GM19468 (cell line): ENCODE measurements at regions not wholly inside any gene's neighbourhood (a gene's known extent, or its start where the extent isn't known, plus 50 kb on each side); places are given as distances from the start of the nearest gene placed in this dataset.
"Not testable (repeated sequence)": the region's sequence is repeated elsewhere in the genome, so short reads cannot be mapped to it uniquely, and the experiment has no call there.

Source experiments
- ATAC-seq: cut with Tn5 transposase; IDR thresholded peaks from one replicate; pipeline ENCODE4 v1.9.1; 2021; ENCODE audit warnings: mild to moderate bottlenecking, moderate library complexity, moderate number of reproducible peaks; ENCODE audit not compliant: unreplicated experiment; ENCODE audit errors: extremely low read depth

DNA sequence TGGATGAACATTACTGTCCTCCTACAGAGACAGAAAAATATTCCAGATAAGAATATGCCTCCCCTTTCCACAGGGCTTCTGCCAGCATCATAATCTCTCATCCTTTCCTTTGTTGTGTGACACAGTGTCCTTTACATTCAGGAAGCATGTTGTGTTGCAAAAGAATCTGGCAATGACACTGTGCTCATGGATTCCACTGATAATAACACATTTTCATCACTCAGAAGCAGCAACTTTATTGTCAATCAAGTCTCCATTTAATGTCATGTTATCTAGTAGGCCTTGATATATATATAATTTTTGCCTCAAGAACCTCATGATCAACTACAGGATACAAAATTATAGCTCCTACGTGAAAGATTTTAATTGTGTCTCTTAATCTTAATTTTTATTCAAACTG lies 833.9 kb downstream of the FSTL5 start:
- no peak for ATAC-seq

DNA sequence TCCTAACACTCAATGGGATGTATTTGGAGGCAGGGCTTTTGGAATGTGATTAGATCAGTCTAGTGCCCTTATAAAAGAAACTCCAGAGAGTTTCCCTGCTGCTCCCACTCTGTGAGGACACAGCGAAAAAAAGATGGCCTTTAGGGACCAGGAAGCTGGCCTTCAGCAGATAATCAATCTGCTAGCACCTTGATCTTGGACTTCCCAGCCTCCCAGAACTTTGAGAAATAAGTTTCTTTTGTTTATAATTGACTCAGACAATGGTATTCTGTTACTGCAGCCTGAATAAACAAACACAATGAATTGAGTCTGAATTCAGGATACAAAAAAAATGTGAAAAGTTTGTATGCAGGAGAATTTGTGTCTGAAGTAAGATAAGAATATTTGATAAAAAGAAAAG lies 842.1 kb downstream of the FSTL5 start:
- ATAC-seq = no peak

DNA sequence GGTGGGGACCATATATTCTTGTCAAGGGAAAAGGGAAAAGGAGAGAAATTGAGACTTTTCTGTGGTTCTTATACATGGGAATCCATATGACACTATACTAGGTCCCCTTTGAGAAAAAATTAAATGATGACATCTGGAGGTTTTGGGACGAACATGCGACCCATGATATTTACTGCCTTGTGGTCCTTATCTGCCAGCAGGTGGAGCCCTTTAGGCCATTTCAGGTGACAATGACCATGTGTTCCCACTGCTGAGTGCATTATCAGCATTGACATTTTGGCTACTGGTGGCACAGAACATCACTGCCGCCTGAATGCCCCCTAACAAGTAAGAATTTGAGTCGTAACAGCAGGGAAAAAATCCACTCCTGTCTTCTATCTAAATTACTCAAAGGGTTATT lies 843.4 kb downstream of the FSTL5 start:
- ATAC-seq = no peak

DNA sequence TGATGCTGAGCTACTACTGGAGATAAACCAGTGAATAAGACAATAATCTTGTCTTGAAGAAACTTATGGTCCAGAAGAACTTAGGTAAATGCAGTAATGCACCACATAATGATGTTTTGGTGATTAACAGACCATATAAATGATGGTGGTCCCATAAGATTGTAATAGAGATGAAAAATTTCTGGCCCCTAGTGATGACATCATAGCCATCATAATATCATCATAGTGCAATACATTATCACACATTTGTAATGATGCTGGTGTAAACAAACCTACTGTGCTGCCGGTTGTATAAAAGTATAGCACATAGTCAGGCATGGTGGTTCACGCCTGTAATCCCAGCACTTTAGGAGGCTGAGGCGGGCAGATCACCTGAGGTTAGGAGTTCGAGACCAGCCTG lies 846.8 kb downstream of the FSTL5 start:
- no peak for ATAC-seq

DNA sequence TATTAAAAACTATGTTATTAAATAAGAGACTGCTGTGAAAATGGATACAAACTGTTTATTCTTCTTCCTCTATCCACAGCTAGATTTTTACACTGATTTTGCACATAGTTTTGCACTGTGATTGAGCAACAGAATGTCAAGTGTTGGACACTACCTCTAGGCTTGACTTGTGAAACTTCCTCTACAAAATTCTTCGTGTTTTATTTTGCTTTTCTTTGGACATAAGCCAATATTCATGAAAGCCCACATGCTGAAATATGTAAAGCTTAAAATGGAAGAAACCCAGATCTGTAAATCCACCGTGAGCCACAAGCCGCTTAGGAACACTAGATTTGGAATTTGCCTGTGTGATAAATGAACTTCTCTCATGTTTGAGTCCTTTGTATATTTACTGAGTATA lies 849.4 kb downstream of the FSTL5 start:
- ATAC-seq = no peak

DNA sequence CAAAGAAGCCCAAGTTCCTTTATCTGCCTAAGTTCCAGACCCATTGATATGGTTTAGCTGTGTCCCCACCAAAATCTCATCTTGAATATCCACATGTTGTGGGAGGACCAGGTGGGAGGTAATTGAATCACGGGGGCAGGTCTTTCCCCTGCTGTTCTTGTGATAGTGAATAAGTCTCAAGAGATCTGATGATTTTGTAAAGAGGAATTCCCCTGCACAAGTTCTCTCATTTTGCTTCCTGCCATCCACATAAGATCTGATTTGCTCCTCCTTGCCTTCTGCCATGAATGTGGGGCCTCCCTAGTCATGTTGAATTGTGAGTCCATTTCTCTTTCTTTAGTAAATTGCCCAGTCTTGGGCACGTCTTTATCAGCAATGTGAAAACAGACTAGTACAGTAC lies 860.2 kb downstream of the FSTL5 start:
- no peak for ATAC-seq

DNA sequence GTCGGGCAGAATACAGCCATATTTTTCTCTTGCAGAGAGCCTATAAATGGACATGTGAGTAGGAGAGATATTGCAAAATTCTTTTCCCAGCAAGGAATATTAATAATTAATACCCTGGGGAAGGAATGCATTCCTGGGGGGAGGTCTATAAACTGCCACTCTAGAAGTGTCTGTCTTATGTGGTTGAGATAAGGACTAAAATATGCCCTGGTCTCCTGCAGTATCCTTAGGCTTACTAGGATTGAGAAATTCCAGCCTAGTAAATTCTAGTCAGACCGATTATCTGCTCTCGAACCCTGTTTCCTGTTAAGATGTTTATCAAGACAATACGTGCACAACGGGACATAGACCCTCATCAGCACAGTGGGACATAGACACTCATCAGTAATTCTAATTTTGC lies 872.6 kb downstream of the FSTL5 start:
- no peak for ATAC-seq

DNA sequence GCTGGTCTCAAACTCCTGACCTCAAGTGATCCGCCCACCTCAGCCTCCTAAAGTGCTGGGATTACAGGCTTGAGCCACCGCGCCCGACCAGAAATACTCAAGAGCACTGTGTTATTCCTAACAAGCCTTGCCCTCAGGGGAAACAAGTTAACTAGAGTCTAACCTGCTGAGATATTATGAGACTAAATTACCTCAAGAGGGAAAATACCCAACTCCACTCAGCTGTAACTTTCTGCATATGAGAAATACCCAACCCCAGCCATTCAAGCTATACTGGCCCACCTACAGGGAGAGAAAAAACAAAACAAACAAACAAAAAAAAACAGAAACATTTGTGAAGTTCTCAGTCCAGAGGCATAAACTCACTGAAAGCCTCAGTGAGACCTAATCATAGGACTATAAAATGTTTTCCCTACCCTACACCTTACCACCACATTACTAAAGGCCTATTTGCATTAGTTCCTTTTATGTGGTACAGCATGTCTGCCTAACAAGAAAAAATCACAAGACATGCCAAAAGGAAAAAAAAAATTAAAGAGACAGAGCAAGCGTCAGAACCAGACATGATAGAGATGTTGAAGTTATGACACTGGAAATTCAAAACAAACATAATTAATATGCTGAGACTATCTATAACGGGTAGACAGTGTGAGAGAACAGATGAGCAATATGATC lies 876.0 kb downstream of the FSTL5 start:
- no peak for ATAC-seq

DNA sequence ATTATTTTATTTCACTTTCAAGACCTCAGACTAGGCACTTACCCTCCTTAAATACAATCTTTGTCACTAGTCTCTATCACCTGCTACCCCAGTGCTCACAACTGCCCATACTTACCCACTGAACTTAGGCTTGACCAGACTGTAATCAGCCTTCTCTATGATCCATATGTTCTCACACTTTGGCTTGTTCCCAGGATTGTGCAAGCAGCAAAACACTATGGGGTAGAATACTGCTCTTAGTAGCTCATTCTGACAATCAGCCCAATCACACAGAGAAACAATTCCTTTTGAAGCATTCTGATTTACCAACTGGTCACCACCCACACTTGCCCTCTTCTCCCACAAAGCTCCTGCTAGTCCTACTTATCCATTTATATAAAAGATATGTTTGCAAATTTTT lies 878.3 kb downstream of the FSTL5 start:
- ATAC-seq = no peak

DNA sequence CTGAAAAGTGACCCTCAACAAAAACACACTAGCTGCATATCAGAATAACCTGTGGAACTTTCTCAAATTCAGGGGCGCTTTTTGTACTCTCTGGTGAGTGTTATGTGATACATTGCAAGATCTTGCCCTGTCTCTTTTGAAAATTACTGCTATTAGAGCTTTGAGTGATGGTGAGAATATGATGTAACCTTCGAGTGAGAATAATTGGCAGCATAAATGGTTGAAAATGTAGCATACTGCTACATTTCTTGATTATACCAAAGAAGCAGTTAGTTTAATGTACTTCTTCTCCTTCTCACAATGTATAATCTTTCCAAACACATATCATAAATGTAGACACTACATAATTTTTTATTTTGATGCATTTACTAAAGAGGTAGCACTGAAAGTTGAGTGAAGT lies 882.9 kb downstream of the FSTL5 start:
- ATAC-seq = no peak

DNA sequence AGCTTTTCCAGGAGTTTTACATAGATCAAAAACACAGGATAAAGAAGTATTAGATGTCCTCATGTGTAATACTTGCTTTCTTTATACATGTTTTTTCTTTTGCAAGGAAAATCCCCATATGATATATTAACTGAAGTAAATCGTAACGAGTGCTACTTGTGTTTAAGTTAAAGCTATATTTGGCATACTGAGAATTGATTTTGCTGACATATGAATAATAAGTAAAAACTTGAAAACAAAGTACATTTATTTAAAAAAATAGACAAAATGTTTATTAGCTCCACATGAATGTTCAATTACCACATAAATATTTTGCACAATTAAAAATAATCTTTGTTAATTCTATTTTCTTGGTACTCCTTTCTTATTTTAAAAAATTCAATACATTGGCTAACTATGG lies 884.7 kb downstream of the FSTL5 start:
- no peak for ATAC-seq

DNA sequence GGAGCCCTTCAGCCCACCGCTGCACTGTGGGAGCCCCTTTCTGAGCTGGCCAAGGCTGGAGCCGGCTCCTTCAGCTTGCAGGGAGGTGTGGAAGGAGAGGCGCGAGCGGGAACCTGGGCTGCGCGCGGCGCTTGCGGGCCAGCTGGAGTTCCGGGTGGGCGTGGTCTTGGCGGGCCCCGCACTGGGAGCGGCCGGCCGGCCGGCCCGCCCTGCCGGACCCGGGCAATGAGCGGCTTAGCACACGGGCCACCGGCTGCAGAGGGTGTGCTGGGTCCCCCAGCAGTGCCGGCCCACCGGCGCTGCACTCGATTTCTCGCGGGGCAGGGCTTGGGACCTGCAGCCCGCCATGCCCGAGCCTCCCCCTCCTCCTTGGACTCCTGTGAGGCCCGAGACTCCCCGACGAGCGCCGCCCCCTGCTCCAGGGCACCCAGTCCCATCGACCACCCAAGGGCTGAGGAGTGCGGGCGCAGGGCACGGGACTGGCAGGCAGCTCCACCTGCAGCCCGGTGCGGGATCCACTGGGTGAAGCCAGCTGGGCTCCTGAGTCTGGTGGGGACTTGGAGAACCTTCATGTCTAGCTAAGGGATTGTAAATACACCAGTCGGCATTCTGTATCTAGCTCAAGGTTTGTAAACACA lies 886.5 kb downstream of the FSTL5 start:
- ATAC-seq = not testable (repeated sequence)

DNA sequence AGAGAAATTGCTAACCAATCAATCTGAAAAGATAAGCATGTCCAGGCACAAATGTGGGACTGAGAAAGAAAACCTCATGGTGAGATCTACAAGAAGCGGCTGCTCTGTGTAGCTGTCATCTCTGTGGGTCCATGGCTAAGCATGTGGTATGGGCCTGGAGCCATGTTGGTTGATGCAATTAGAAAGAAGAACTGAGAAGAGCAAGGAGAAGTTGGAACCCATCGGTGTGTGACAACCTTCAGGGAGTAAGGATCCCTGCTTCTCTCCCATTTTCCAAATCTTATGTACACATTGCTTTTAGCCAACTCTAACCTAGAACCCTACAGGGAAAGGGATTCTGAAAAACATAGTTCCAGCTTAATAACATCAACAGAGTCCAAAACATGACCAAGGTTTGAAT lies 890.2 kb downstream of the FSTL5 start:
- no peak for ATAC-seq

DNA sequence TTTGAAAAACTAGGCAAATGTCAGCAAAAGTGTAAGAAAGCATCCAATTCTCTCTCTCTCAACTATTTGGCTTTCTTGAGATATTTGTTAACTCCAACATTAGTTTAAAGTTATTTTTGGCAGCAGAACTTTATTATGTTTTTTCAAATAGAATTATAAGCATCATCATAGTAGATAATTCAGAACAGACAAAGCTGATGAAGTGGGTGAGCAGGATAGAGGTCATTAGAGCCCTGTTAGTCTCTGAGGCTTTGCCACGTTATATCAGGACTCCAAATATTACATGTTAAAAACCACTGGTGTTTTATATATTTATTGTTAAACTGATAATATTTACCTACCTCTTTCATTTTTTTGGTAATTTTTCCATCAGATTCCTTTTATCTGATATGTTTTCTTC lies 903.0 kb downstream of the FSTL5 start:
- no peak for ATAC-seq

DNA sequence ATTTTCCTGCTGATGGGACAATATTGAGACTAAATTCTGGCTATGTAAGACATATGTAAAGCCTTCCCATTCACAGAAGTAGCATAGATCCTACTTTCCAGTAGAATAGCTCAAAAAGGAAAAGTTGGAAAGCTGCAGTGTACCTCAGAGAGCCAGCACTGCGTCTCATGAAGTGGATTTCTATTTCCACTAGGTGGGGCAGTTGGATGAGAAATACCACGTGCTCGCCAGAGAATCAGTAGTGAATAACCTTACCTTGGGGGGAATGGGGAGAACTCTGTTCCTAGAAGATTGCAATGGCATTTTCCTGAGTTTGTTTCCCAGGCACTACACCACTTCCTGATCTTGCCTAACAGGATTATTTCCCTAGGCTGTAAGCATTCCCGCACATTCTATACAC lies 907.1 kb downstream of the FSTL5 start:
- ATAC-seq = no peak

DNA sequence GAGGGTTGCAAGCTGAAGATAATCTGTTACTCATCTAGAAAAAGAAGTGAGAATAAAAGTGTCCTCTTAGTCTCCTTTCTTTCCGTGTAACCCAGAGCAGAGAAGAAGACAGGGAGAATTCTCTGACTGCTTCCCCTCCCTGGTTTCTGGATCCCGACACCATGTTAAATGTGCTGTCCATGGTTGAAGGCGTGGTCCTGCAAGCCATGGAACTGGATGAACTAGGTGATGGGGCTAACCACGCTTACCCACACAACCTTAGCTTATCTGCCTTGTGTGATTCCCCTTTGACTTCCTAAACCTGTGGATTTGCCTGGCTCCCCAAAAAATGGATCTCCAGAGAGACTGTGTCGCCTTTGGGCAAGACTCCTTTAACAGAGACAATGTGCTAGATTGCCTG lies 907.6 kb downstream of the FSTL5 start:
- no peak for ATAC-seq

DNA sequence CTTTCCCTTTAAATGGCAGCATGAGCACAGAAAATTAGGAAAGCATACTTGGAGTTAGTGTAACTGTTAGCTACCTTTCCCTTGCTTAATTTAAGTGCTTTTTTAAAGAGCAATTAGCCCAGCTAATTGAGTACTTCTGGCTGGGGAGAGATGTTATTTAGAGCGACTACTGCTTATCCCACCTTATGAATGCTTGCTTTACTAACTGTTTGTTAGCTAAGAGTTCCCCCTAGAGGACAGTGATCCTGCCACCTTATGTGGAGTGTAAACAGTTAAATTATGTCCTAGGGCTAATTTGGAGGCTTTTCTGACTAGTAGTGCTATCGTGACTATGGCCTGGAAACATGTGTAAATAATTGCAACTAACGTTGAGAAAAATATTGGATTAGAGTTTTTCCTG lies 909.4 kb downstream of the FSTL5 start:
- no peak for ATAC-seq

DNA sequence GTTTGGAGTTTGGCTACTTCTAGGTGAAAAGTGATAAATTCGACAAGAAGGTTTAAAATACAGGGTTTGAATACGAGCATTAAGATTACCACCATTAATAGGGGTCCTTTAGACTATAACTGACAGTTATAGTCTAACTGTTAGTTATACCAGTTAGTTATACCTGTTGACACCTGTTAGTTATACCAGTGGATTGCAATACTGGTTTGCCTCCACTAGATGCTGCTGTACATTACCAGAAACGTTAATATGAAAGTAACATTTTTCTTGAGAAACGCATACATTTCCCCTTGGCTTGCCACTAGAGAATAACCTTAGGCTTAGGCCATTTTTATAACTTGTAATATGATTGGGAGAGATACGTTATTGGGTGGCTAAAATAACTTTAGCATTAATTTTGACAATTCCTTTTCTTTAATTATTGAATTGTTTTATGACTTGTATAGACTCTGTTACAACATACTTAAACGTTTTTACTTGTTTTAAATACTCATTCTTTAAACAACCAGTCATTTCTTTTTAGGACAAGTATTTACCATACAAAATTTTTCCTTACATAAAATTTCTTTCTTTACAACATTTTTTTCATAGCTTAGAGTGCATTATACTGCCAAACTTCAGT lies 911.2 kb downstream of the FSTL5 start:
- peak; percentile 56 for ATAC-seq

DNA sequence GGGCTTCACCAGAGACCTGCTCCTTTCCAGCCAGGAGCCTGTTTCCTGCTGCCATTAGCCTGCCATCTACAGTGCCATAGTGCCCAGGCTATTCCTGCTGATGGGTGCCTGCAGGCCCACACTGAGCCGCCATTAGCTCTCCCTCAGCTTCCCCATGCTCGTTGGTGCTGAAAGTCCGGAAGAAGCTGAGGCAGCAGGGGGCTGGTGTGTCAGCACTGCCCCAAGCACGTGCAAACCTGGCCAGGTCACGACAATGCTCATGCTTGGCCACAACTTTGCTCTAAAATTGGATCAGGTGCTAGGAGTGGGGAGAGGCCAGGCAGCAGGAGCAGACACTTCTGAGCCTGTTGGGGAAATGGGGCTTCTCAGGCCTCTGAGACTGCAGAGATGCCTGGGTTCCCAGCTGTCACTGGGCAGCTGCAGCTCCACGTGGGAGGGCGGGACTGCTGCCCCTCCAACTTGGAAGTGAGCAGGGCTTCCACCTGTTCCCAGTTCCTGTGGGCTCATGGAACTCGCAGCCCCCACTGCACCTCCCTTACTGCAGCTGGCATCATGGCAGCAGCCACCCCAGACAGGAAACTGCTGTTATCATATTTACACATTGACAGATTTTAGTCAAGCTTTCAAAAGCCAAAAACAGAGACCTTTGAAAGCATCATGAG lies 913.9 kb downstream of the FSTL5 start:
- ATAC-seq = no peak

DNA sequence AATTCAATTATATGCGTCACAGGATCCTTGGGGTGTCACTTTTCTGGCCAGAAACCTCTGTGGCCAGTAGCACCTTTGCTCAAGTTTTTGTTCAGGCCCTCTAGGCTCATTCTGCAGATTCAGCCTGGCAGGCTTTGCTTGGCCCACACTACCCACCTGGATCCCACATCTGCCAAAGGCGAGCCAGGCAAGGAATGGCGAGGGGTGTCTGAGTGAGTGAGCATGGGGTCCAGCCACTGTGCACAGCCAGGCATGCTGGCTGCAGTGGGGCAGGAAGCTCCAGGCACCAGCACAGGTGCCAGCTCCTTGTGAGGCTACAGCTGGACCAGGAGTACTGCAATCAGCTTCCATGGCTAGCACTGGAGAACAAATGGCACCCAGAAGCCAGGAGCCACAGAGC lies 914.9 kb downstream of the FSTL5 start:
- ATAC-seq = no peak

DNA sequence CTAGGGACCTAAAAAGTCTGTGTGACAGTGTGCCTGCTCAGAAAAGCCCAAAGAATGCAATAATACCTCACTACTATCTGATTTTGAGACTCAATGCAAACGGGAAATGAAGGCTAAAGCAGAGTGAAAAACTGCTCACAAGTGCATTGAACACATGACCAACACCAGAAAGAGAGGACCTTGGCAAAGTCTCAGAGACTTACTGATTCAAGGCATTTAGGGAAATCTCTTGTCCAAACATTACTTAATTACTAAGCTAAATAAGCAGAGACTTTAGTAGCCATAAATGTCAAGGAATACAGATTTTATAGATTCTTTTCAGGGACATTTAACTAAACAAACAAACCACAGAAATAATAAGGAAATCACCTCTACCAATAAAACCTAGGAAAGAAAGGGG lies 916.0 kb downstream of the FSTL5 start:
- no peak for ATAC-seq
